GM21360 (cell line): ENCODE measurements at regions not wholly inside any gene's neighbourhood (a gene's known extent, or its start where the extent isn't known, plus 50 kb on each side); places are given as distances from the start of the nearest gene placed in this dataset.
"Not testable (repeated sequence)": the region's sequence is repeated elsewhere in the genome, so short reads cannot be mapped to it uniquely, and the experiment has no call there.

ENCODE experiments used
- ATAC-seq: cut with Tn5 transposase; IDR thresholded peaks from one replicate; pipeline ENCODE4 v1.9.1; 2021; ENCODE audit warnings: mild to moderate bottlenecking, moderate library complexity; ENCODE audit not compliant: unreplicated experiment

GRCh38 chr13:85610024-85610423 lies 189.2 kb downstream of the SLITRK6 start:
- ATAC-seq: no peak

GRCh38 chr13:85608255-85608829 lies 190.9 kb downstream of the SLITRK6 start:
- ATAC-seq: no peak

DNA sequence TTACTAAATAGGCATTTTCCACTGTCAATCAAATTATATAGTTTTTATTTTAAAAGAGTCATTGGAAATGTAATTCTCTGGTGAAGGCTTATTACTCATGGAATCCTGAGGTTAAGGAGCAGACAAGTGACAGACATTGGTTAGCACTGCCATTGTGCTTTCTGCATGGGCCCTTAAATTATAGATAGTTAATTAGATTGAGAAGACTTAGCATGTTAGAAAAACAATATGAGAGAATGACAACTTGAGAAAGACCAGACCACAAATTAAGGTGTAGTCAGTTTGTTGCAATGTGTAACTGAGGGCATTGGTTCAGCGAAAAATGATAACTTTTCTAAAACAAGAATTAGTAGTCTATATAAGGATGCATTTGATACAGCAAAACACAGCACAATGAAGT lies 195.5 kb downstream of the SLITRK6 start:
- ATAC-seq: no peak

- no peak for ATAC-seq
Measured at GRCh38 chr13:85601526-85601925, 197.7 kb downstream of the SLITRK6 start.

- no peak for ATAC-seq
Measured at GRCh38 chr13:85597790-85598500, 201.3 kb downstream of the SLITRK6 start.

- ATAC-seq: no peak
Measured at GRCh38 chr13:85592211-85592610, 207.0 kb downstream of the SLITRK6 start.

DNA sequence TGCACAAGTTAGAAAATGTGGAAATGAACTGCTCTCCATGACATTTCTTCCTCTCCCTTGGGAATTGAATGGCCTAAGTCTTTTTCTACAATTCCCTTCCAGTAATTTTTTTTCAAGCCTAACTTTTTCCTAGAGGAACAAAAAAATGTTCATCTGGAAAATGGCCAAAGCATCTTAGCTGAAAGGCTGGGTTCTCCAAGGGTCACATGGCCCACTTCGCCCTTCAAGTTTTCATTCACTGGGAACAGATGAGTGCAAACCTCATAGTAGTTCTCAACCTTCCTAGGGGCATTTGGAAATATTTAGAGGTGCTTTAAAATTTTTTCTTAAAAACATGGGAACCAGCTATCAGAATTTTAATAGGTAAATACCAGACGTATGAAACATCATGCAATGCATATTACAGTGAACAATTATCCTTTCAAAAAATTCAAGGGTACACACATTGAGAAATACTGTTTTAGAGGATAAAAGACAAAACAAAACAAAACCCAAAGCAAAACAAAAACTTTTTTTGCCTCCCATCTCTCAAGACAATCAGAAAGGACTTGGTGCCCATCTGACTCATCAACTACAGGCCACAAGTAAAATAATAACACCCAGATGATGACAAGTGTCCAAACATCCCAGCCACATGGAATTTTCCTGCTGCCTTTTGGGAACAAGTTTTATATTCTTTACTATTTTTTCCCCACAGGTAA lies 208.8 kb downstream of the SLITRK6 start:
- ATAC-seq: no peak

DNA sequence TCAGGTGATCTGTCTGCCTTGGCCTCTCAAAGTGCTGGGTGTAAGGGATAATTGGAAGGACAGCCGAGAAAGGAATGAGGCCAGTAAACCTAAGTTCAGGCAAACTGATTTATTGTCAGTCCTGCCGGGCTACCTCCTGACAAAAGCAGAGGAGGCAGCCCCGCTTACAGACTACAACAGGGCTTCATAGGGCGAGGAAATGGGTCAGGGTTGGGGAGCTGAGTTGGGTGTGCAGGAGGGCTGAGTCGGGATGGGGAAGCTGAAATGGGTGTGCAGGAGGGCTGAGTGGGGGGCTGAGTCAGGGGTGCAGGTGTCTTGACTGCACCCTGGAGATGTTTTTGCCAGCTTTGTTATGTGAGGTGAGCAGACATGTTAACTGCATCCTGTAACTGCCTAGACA lies 210.2 kb downstream of the SLITRK6 start:
- ATAC-seq: no peak

DNA sequence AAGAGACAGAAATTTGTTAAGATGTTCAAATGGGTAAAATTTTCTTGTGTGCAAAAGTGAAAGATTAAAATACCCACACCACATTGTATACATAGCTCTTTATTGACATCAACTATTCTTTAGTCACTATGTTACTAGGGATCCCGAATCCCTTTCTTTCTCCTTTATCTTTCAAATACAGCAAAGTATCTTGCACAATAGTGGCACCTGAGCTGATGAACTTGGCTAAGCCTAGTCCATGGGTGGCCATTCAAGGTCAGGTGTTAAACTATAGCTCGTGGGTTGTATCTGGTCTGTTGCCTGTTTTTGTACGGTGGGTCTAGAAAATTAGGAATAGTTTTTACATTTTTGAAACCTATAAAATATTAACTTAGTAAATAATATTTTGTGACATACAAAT lies 210.9 kb downstream of the SLITRK6 start:
- no peak for ATAC-seq

DNA sequence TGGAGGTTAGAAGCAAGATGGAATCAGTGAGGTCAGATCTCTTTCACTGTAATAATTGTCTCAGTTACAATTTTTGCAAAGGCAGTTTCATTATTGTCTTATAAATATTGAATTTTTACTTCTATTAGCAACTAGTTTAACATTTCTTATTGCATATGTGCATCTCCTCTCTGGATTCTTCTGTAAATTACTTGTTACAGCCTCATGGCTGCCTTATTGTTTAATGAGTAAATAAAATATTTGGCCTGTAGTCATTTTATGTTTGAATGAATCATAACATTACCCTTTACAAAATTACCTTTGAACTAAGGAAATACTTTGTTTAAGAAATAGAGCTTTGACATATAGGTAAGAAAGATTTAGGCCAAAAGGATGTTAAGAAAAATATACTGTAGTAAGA lies 212.4 kb downstream of the SLITRK6 start:
- ATAC-seq: no peak

DNA sequence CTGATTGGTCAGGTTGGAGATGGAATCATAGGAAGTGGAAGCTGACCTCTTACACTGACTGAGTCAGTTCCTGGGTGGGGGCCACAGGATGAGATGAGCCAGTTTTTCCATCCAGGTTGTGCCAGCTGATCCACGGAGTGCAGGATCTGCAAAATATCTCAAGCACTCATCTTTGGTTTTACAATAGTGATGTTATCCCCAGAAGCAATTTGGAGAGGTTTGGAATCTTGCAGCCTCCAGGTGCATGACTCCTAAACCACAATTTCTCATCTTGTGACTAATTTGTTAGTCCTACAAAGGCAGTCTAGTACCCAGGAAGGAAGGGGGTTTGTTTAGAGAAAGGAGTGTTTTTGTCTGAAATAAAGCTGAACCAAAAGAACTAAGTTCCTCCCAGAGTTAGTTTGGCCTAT lies 212.8 kb downstream of the SLITRK6 start:
- ATAC-seq: no peak

DNA sequence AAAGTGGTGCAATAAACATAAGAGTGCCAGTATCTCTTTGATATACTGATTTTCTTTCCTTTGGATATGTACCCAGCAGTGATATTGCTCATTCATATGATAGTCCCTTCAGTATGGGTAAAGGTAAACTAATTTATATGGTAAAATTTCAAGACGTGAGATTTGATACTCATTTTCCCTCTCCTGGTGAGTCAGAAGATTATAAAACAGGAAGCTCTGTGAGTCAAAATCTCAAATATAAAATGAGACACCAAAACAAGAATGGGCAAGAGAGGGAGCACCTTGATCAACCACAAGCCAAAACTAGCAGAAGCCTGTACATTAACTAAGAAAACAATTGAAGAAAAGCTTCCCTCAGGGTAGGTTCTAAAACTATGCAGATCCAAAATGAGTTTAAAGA lies 216.3 kb downstream of the SLITRK6 start:
- no peak for ATAC-seq

DNA sequence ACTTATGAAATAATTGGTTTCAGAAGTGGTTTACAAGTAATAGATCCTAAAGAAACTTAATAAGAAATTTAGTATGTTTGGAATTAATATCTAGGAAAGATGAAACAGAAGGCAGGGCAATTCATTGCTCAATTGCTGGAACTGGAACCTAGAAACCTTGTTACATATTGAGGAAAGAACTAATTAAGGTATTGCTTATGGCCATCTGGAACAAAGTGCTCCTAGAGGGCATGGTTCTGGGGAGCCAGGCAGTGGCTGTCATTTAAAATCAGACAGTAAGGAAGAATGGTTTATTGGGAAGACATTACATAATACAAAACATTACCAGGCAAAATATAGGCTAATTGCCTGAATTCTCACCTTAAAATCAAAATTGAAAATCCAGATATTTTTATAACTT lies 224.1 kb downstream of the SLITRK6 start:
- no peak for ATAC-seq

- ATAC-seq: no peak
Measured at GRCh38 chr13:85567909-85568308, 231.3 kb downstream of the SLITRK6 start.

DNA sequence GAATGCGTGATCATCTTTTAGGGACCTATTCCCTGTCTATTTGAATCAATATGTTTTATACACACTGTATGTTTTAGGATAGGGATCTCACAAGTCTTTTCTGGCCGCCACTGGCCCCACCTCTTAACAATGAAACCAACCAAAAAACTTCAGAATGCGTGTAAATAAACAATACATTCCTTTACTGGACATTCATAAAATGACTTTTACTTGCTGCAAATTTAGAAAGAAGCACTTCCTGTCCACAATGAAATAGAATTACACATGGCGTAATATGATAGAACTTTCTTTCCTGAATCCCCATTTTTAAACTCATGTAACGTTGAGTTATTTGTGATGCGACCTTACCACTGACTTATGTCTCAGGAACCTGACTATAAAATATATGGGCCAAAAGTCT lies 233.6 kb downstream of the SLITRK6 start:
- ATAC-seq: no peak

DNA sequence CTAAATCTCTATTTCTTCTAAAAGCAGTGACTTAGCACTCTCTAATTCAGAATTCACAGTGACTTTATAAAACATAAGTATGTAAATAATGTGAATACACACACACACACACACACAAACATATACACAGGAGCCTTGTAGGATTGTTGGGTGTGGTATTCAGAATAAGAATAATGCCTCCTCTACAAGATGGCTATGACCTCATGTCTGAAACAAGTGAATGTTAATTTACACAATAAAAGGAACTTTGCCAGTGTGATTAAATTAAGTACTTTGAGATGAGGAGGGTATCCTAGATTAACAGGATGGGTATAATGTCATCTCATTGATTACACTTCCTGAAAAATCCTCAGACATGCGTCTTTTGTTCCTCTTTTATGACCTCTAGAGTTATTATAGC lies 234.6 kb downstream of the SLITRK6 start:
- ATAC-seq: no peak

DNA sequence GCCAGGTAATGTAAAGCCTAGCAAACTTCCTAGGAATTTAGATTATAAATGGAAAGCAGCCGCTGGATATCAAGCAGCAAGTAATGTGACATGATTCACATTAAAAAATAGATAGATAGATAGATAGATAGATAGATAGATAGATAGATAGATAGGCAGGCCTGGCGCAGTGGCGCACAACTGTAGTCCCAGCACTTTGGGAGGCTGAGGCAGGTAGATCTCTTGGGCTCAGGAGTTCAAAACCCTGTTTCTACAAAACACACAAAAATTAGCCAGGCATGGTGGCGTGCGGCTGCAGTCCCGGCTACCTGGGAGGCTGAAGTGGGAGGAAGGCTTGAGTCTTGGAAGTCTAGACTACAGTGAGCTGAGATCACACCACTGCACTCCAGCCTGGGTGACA lies 236.9 kb downstream of the SLITRK6 start:
- ATAC-seq: no peak

- no peak for ATAC-seq
Measured at GRCh38 chr13:85557691-85558467, 241.3 kb downstream of the SLITRK6 start.

- ATAC-seq: no peak
Measured at GRCh38 chr13:85551012-85551411, 248.2 kb downstream of the SLITRK6 start.

GRCh38 chr13:85549819-85550218 lies 249.4 kb downstream of the SLITRK6 start:
- no peak for ATAC-seq

GRCh38 chr13:85548845-85549244 lies 250.4 kb downstream of the SLITRK6 start:
- ATAC-seq: not testable (repeated sequence)

- ATAC-seq: no peak
Measured at GRCh38 chr13:85545771-85546170, 253.4 kb downstream of the SLITRK6 start.
